OCI-LY1 (cell line): ENCODE measurements at regions not wholly inside any gene's neighbourhood (a gene's known extent, or its start where the extent isn't known, plus 50 kb on each side); places are given as distances from the start of the nearest gene placed in this dataset.
"Not testable (repeated sequence)": the region's sequence is repeated elsewhere in the genome, so short reads cannot be mapped to it uniquely, and the experiment has no call there.

Experiments used
- H2AFZ ChIP-seq: fragments of 200-600 bp; sonication (generic), shearing (Covaris generic); 2 replicates; pipeline ENCODE4 v1.6.0; 2014; ENCODE audit warnings: antibody characterized with exemption, mild to moderate bottlenecking, low read length
- H3F3A ChIP-seq: fragments of 200-600 bp; sonication (generic), shearing (Covaris generic); 2 replicates; pipeline ENCODE4 v1.6.0; 2014; ENCODE audit warnings: mild to moderate bottlenecking, antibody characterized with exemption, low read length, moderate library complexity; ENCODE audit not compliant: insufficient read depth
- H3K27ac ChIP-seq: fragments of 200-600 bp; sonication (generic); 2 replicates; pipeline ENCODE4 v1.5.1; 2014; ENCODE audit warnings: low read length, mixed run types, mild to moderate bottlenecking, low read depth; ENCODE audit not compliant: poor library complexity, severe bottlenecking
- H3K27me3 ChIP-seq: fragments of 200-600 bp; sonication (generic); 2 replicates; pipeline ENCODE4 v1.6.0; 2014; ENCODE audit warnings: antibody characterized with exemption, mild to moderate bottlenecking, low read length, moderate library complexity; ENCODE audit not compliant: insufficient read depth
- H3K36me3 ChIP-seq: fragments of 200-600 bp; sonication (generic); 2 replicates; pipeline ENCODE4 v1.6.1; 2014; ENCODE audit warnings: mild to moderate bottlenecking, antibody characterized with exemption, low read length, moderate library complexity, mixed read lengths; ENCODE audit not compliant: insufficient read depth
- H3K4me1 ChIP-seq: fragments of 200-600 bp; sonication (generic); 2 replicates; pipeline ENCODE4 v1.5.1; 2014; ENCODE audit warnings: mild to moderate bottlenecking, low read length, moderate library complexity; ENCODE audit not compliant: insufficient read depth, severe bottlenecking
- H3K4me2 ChIP-seq: fragments of 200-600 bp; sonication (generic), shearing (Covaris generic); 2 replicates; pipeline ENCODE4 v1.6.1; 2014; ENCODE audit warnings: low read length
- H3K4me3 ChIP-seq: fragments of 200-600 bp; sonication (generic); 2 replicates; pipeline ENCODE4 v1.5.1; 2014; ENCODE audit warnings: low read length, low read depth, mild to moderate bottlenecking, mixed read lengths; ENCODE audit not compliant: poor library complexity, severe bottlenecking
- H3K79me2 ChIP-seq: fragments of 200-600 bp; shearing (Covaris generic); 2 replicates; pipeline ENCODE4 v1.6.1; 2016; ENCODE audit warnings: mixed run types, low read length, mixed read lengths; ENCODE audit not compliant: insufficient read depth
- H3K9ac ChIP-seq: fragments of 200-600 bp; sonication (generic), shearing (Covaris generic); 2 replicates; pipeline ENCODE4 v1.6.1; 2014; ENCODE audit warnings: mild to moderate bottlenecking, low read length, mixed read lengths
- H3K9me2 ChIP-seq: fragments of 200-600 bp; sonication (generic), shearing (Covaris generic); 2 replicates; pipeline ENCODE4 v1.6.1; 2014; ENCODE audit warnings: low read depth, mild to moderate bottlenecking, low read length, mixed read lengths
- H3K9me3 ChIP-seq: fragments of 200-600 bp; shearing (Covaris generic); 2 replicates; pipeline ENCODE4 v1.6.1; 2014; ENCODE audit warnings: low read length, mixed read lengths
- H4K20me1 ChIP-seq: fragments of 200-600 bp; sonication (generic), shearing (Covaris generic); 2 replicates; pipeline ENCODE4 v1.6.0; 2016; ENCODE audit warnings: mild to moderate bottlenecking, low read length; ENCODE audit not compliant: insufficient read depth
- EZH2 ChIP-seq: fragments of 200-600 bp; sonication (generic), shearing (Covaris generic); IDR thresholded peaks from 2 replicates; pipeline ENCODE4 v1.8.0; 2017; ENCODE audit warnings: borderline replicate concordance, mixed run types, mild to moderate bottlenecking, antibody characterized with exemption, low read length, moderate library complexity, mixed read lengths
- TF ChIP-seq, protein P1 (sequence below): fragments of 200-600 bp; sonication (generic), shearing (Covaris generic); IDR thresholded peaks from 2 replicates; pipeline ENCODE4 v1.5.1; 2017; ENCODE audit warnings: mild to moderate bottlenecking, antibody characterized with exemption, low read length, moderate library complexity, mixed read lengths

DNA sequence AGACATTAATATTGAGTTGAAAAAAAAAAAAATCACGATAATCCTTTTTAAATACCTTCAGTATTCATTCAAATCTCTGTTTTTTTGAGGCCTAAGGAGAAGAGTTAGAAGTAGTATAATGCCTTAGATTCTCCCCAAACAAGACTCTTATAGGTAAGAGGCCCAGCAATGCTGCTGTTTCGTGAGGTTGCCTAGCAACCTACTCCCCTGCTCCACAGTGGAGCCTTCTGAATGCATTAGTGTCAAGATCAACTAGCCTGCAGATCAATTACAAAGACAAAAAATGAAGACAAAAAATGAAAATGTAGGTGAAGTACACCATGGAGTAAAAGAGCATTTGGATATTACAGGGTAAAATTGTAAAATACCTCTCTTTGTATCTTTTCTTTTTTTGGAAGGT is 229.8 kb upstream of the LUZP2 start:
- H3K9ac ChIP-seq, result no peak overlapping the region
- H3K9me3 ChIP-seq, result no peaks in the 10 kb centered on the region
- no peak overlapping the region for H3K27ac ChIP-seq
- no peaks in the 10 kb centered on the region for H3K36me3 ChIP-seq
- H3K4me3 ChIP-seq, result no peak overlapping the region
- no peaks in the 10 kb centered on the region for H3K27me3 ChIP-seq
- H4K20me1 ChIP-seq, result no peaks in the 10 kb centered on the region
- no peak overlapping the region for H2AFZ ChIP-seq
- TF ChIP-seq, protein P1, sequence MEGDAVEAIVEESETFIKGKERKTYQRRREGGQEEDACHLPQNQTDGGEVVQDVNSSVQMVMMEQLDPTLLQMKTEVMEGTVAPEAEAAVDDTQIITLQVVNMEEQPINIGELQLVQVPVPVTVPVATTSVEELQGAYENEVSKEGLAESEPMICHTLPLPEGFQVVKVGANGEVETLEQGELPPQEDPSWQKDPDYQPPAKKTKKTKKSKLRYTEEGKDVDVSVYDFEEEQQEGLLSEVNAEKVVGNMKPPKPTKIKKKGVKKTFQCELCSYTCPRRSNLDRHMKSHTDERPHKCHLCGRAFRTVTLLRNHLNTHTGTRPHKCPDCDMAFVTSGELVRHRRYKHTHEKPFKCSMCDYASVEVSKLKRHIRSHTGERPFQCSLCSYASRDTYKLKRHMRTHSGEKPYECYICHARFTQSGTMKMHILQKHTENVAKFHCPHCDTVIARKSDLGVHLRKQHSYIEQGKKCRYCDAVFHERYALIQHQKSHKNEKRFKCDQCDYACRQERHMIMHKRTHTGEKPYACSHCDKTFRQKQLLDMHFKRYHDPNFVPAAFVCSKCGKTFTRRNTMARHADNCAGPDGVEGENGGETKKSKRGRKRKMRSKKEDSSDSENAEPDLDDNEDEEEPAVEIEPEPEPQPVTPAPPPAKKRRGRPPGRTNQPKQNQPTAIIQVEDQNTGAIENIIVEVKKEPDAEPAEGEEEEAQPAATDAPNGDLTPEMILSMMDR, result no peak
- TF ChIP-seq EZH2, result no peak
- H3K4me2 ChIP-seq, result no peak overlapping the region
- no peaks in the 10 kb centered on the region for H3K4me1 ChIP-seq
- H3K9me2 ChIP-seq, result no peaks in the 10 kb centered on the region
- no peaks in the 10 kb centered on the region for H3K79me2 ChIP-seq
- no peaks in the 10 kb centered on the region for H3F3A ChIP-seq

DNA sequence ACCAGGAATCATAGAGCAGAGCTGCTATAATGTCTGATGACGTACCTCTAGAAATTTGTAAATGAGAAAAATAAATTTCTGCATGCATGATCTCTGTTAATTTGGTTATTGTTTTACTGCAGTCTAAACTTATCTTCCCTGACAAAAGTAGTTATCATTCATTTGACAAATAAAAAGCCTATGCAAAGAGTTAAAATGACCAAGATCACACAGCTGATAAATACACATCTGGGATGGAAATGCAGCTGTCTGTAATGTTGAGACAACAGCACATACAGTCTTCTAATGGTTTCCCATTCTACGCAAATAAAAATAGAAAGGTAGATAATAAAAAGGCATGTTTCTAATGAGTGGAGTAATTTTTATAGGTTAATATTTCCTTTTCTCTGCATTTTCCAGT is 225.1 kb upstream of the LUZP2 start:
- TF ChIP-seq EZH2, result no peak
- TF ChIP-seq, protein P1, result no peak
- Histone ChIP-seq H3F3A (no peaks in the 10 kb centered on the region), H3K79me2 (no peaks in the 10 kb centered on the region), H3K36me3 (no peaks in the 10 kb centered on the region), H3K4me2 (no peak overlapping the region), H3K4me3 (no peak overlapping the region), H2AFZ (no peak overlapping the region), H3K27me3 (no peaks in the 10 kb centered on the region), H3K9me3 (no peaks in the 10 kb centered on the region), H4K20me1 (no peaks in the 10 kb centered on the region), H3K9ac (no peak overlapping the region), H3K4me1 (no peaks in the 10 kb centered on the region), H3K9me2 (no peaks in the 10 kb centered on the region), H3K27ac (no peak overlapping the region)

DNA sequence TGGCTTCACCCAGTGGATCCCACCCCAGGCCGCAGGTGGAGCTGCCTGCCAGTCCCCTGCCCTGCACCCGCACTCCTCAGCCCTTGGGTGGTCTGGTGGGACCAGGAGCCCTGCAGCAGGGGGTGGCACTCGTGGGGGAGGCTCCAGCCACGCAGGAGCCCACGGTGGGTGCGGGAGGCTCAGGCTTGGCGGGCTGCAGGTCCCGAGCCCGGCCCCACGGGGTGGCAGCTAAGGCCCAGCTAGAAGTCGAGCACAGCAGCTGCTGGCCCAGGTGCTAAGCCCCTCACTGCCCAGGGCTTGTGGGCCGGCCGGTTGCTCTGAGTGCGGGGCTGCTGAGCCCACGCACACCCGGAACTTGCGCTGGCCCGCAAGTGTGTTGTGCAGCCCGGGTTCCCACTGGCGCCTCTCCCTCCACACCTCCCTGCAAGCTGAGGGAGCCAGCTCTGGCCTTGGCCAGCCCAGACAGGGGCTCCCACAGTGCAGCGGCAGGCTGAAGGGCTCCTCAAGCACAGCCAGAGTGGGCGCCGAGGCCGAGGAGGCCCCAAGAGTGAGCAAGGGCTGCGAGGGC is 222.6 kb upstream of the LUZP2 start:
- not testable (repeated sequence) for H2AFZ ChIP-seq, H3K79me2 ChIP-seq, H3K4me3 ChIP-seq, H3K4me2 ChIP-seq, H4K20me1 ChIP-seq, H3K27ac ChIP-seq, H3K9ac ChIP-seq, H3F3A ChIP-seq, H3K4me1 ChIP-seq, H3K9me3 ChIP-seq, H3K9me2 ChIP-seq, H3K36me3 ChIP-seq, H3K27me3 ChIP-seq

- Histone ChIP-seq H3F3A (no peaks in the 10 kb centered on the region), H3K4me3 (no peak overlapping the region), H4K20me1 (no peaks in the 10 kb centered on the region), H2AFZ (no peak overlapping the region), H3K36me3 (no peaks in the 10 kb centered on the region), H3K27me3 (no peaks in the 10 kb centered on the region), H3K9me2 (no peaks in the 10 kb centered on the region), H3K27ac (no peak overlapping the region), H3K4me1 (no peaks in the 10 kb centered on the region), H3K4me2 (no peak overlapping the region), H3K9me3 (no peaks in the 10 kb centered on the region), H3K79me2 (no peaks in the 10 kb centered on the region), H3K9ac (no peak overlapping the region)
- TF ChIP-seq, protein P1, result no peak
- no peak for TF ChIP-seq EZH2
Observed at GRCh38 chr11:24286238-24286637, 210.6 kb upstream of the LUZP2 start.
